H1 (cell line): ENCODE measurements at regions not wholly inside any gene's neighbourhood (a gene's known extent, or its start where the extent isn't known, plus 50 kb on each side); places are given as distances from the start of the nearest gene placed in this dataset.

Source experiments
- CTCF ChIA-PET: fragments of 300-600 bp; sonication (Branson Sonifier 250); formaldehyde crosslinking; loops from one replicate; lab custom pipeline; 2021; ENCODE audit not compliant: partially characterized antibody; lab: Charles Lee
- POLR2A ChIA-PET: fragments of 300-600 bp; sonication (Branson Sonifier 250); formaldehyde crosslinking; loops from one replicate; lab custom pipeline; 2021; ENCODE audit warnings: inconsistent platforms; ENCODE audit not compliant: partially characterized antibody; lab: Charles Lee
- DNase-seq, 2 experiments: peaks; one replicate each; pipeline versions ENCODE4 v3.0.0 to v3.0.0-alpha.2; 2010 to 2022; ENCODE audit warnings: low spot score in 2 of 2, low read depth in 1 of 2, mixed read lengths in 1 of 2
- FAIRE-seq: peaks from 2 replicates; lab custom pipeline; 2011; peaks lifted over from hg19 to GRCh38; lab: Jason Lieb, UNC
- H2AFZ ChIP-seq: 2 replicates; pipeline ENCODE4 v1.8.1; 2012; ENCODE audit warnings: low read length, inconsistent platforms
- H2AK5ac ChIP-seq: 2 replicates; pipeline ENCODE4 v1.6.1; 2013; ENCODE audit warnings: low read depth, low read length
- H2BK120ac ChIP-seq: replicated peaks from 2 replicates; pipeline ENCODE3; 2013; ENCODE audit warnings: low read depth, low read length, inconsistent platforms
- H2BK12ac ChIP-seq: 2 replicates; pipeline ENCODE4 v1.6.1; 2013; ENCODE audit warnings: low read depth, low read length
- H2BK15ac ChIP-seq: 2 replicates; pipeline ENCODE4 v1.6.1; 2013; ENCODE audit warnings: low read length
- H2BK20ac ChIP-seq: 2 replicates; pipeline ENCODE4 v1.6.1; 2013; ENCODE audit warnings: low read length
- H2BK5ac ChIP-seq: 2 replicates; pipeline ENCODE4 v1.6.1; 2013; ENCODE audit warnings: low read depth, low read length
- H3K14ac ChIP-seq: 2 replicates; pipeline ENCODE4 v1.6.1; 2013; ENCODE audit warnings: inconsistent platforms; ENCODE audit not compliant: insufficient read length
- H3K18ac ChIP-seq: 2 replicates; pipeline ENCODE4 v1.6.1; 2013; ENCODE audit warnings: low read length; ENCODE audit errors: extremely low read depth
- H3K23ac ChIP-seq: 2 replicates; pipeline ENCODE4 v1.6.1; 2013; ENCODE audit warnings: inconsistent platforms; ENCODE audit not compliant: insufficient read length
- H3K23me2 ChIP-seq: 2 replicates; pipeline ENCODE4 v1.6.1; 2013; ENCODE audit warnings: low read depth, low read length
- H3K27ac ChIP-seq: 2 replicates; pipeline ENCODE4 v1.6.1; 2011; ENCODE audit warnings: low read depth, low read length, inconsistent platforms
- H3K27me3 ChIP-seq, 4 experiments: replicated peaks in 1 of 4; 1 replicate in 1 of 4; 2 replicates in 3 of 4; pipeline versions ENCODE4 v1.6.1 to v1.8.1; 2011 to 2013; ENCODE audit warnings: low read length in 3 of 4, mild to moderate bottlenecking in 3 of 4, inconsistent platforms in 2 of 4, mixed read lengths in 2 of 4, moderate library complexity in 1 of 4; ENCODE audit not compliant: control insufficient read depth in 3 of 4, insufficient read depth in 3 of 4; ENCODE audit errors: extremely low read depth in 1 of 4
- H3K36me3 ChIP-seq, 4 experiments: 2 replicates each; pipeline versions ENCODE4 v1.6.1 to v1.8.1; 2011 to 2013; ENCODE audit warnings: mild to moderate bottlenecking in 4 of 4, low read length in 3 of 4, moderate library complexity in 2 of 4, control low read depth in 1 of 4, inconsistent platforms in 1 of 4; ENCODE audit not compliant: insufficient read depth in 4 of 4, control insufficient read depth in 2 of 4
- H3K4ac ChIP-seq: replicated peaks from 2 replicates; pipeline ENCODE3; 2013; ENCODE audit warnings: low read length, low read depth, mixed read lengths, inconsistent platforms; ENCODE audit not compliant: insufficient read length
- H3K4me1 ChIP-seq, 4 experiments: replicated peaks in 1 of 4; 1 replicate in 1 of 4; 2 replicates in 3 of 4; pipeline versions ENCODE4 v1.6.1 to v1.8.1; 2011 to 2013; ENCODE audit warnings: low read length in 3 of 4, inconsistent platforms in 2 of 4, mixed read lengths in 1 of 4; ENCODE audit not compliant: insufficient read depth in 4 of 4, control insufficient read depth in 3 of 4
- H3K4me2 ChIP-seq, 2 experiments: 2 replicates each; pipeline versions ENCODE4 v1.6.1 to v1.8.1; 2011 to 2013; ENCODE audit warnings: low read depth in 2 of 2, low read length in 2 of 2, control low read depth in 1 of 2, inconsistent platforms in 1 of 2, mild to moderate bottlenecking in 1 of 2; ENCODE audit not compliant: insufficient read depth in 1 of 2
- H3K4me3 ChIP-seq, 4 experiments: fragments of 200-600, 300-600 bp in 1 of 4; sonication (generic), shearing (Covaris generic), sonication (Bioruptor Twin) in 1 of 4; 2 replicates each; pipeline versions ENCODE4 v1.5.1 to v1.8.1; 2011 to 2016; ENCODE audit warnings: low read length in 4 of 4, low read depth in 3 of 4, control low read depth in 2 of 4, inconsistent platforms in 2 of 4, mild to moderate bottlenecking in 2 of 4, mixed read lengths in 1 of 4, moderate library complexity in 1 of 4; ENCODE audit not compliant: insufficient read depth in 2 of 4; ENCODE audit errors: extremely low read depth in 1 of 4
- H3K56ac ChIP-seq: replicated peaks from 2 replicates; pipeline ENCODE3; 2013; ENCODE audit warnings: low read depth, mild to moderate bottlenecking, mixed read lengths, low read length, inconsistent platforms; ENCODE audit not compliant: insufficient read length
- H3K79me1 ChIP-seq: 2 replicates; pipeline ENCODE4 v1.6.1; 2013; ENCODE audit warnings: low read depth, low read length, control low read depth
- H3K79me2 ChIP-seq, 2 experiments: 2 replicates each; pipeline versions ENCODE4 v1.6.1 to v1.8.1; 2012 to 2013; ENCODE audit warnings: low read length in 2 of 2, mild to moderate bottlenecking in 2 of 2, inconsistent platforms in 1 of 2; ENCODE audit not compliant: insufficient read depth in 2 of 2, control insufficient read depth in 1 of 2
- H3K9ac ChIP-seq, 4 experiments: replicated peaks in 1 of 4; 1 replicate in 1 of 4; 2 replicates in 3 of 4; pipeline versions ENCODE4 v1.6.1 to v1.8.1; 2011 to 2013; ENCODE audit warnings: low read depth in 3 of 4, low read length in 3 of 4, control low read depth in 2 of 4, mild to moderate bottlenecking in 2 of 4, moderate library complexity in 2 of 4, inconsistent platforms in 1 of 4; ENCODE audit errors: extremely low read depth in 1 of 4
- H3K9me3 ChIP-seq, 2 experiments: 2 replicates each; pipeline versions ENCODE4 v1.6.1 to v1.8.1; 2012 to 2013; ENCODE audit warnings: mild to moderate bottlenecking in 2 of 2, moderate library complexity in 2 of 2, control low read depth in 1 of 2, inconsistent platforms in 1 of 2, low read depth in 1 of 2, low read length in 1 of 2, mixed read lengths in 1 of 2; ENCODE audit not compliant: insufficient read depth in 2 of 2
- H4K20me1 ChIP-seq, 2 experiments: replicated peaks in 1 of 2; 2 replicates each; pipeline versions ENCODE3 to v1.8.1; 2011 to 2013; ENCODE audit warnings: inconsistent platforms in 2 of 2, low read length in 2 of 2, mild to moderate bottlenecking in 1 of 2; ENCODE audit not compliant: insufficient read depth in 2 of 2, control insufficient read depth in 1 of 2
- H4K5ac ChIP-seq: 2 replicates; pipeline ENCODE4 v1.6.1; 2013; ENCODE audit warnings: low read length, low read depth, mixed read lengths, inconsistent platforms; ENCODE audit not compliant: insufficient read length
- H4K8ac ChIP-seq: 2 replicates; pipeline ENCODE4 v1.8.0; 2013; ENCODE audit warnings: mild to moderate bottlenecking, moderate library complexity, low read length, inconsistent platforms; ENCODE audit not compliant: insufficient read depth; ENCODE audit errors: extremely low read depth
- H4K91ac ChIP-seq: replicated peaks from 2 replicates; pipeline ENCODE3; 2013; ENCODE audit warnings: low read length, mixed read lengths, inconsistent platforms; ENCODE audit not compliant: insufficient read length
- CEBPB ChIP-seq: IDR thresholded peaks from 2 replicates; pipeline ENCODE4 v1.6.1; 2012; ENCODE audit warnings: low read depth, low read length
- EGR1 ChIP-seq: IDR thresholded peaks from 2 replicates; pipeline ENCODE4 v1.6.1; 2011; ENCODE audit warnings: low read depth, low read length, borderline replicate concordance
- POU5F1 ChIP-seq: IDR thresholded peaks from 2 replicates; pipeline ENCODE4 v1.6.1; 2011; ENCODE audit warnings: low read depth, mild to moderate bottlenecking, low read length, moderate library complexity
- RXRA ChIP-seq: IDR thresholded peaks from 2 replicates; pipeline ENCODE4 v1.6.1; 2011; ENCODE audit warnings: low read depth, mild to moderate bottlenecking, low read length, moderate library complexity; ENCODE audit not compliant: insufficient read depth
- SAP30 ChIP-seq: fragments of 300-600 bp; sonication (generic); IDR thresholded peaks from 2 replicates; pipeline ENCODE4 v1.7.1; 2012; ENCODE audit warnings: low read length, moderate library complexity, mild to moderate bottlenecking, inconsistent platforms; ENCODE audit not compliant: insufficient read depth, insufficient replicate concordance
- SIN3A ChIP-seq, 2 experiments: IDR thresholded peaks in 1 of 2; conservative IDR thresholded peaks in 1 of 2; 2 replicates each; pipeline ENCODE4 v1.6.1; 2011 to 2012; ENCODE audit warnings: low read length in 2 of 2, improper control_type of control experiment in 1 of 2, low read depth in 1 of 2, mild to moderate bottlenecking in 1 of 2
- SIRT6 ChIP-seq: IDR thresholded peaks from one replicate; pipeline ENCODE4 v1.7.1; 2012; ENCODE audit warnings: low read length, inconsistent platforms
- SIX5 ChIP-seq: IDR thresholded peaks from 2 replicates; pipeline ENCODE4 v1.6.1; 2011; ENCODE audit warnings: mild to moderate bottlenecking, low read depth, low read length
- SP2 ChIP-seq: IDR thresholded peaks from 2 replicates; pipeline ENCODE4 v1.6.1; 2012; ENCODE audit warnings: mild to moderate bottlenecking, low read length, inconsistent platforms
- SP4 ChIP-seq: IDR thresholded peaks from 2 replicates; pipeline ENCODE4 v1.6.1; 2012; ENCODE audit warnings: low read length, inconsistent platforms
- TAF7 ChIP-seq: optimal IDR thresholded peaks from 2 replicates; pipeline ENCODE3; 2011; ENCODE audit warnings: low read depth, mild to moderate bottlenecking, inconsistent platforms, low read length, moderate library complexity, borderline replicate concordance
- TEAD4 ChIP-seq: IDR thresholded peaks from 2 replicates; pipeline ENCODE4 v1.6.1; 2012; ENCODE audit warnings: low read depth, low read length, inconsistent platforms, mixed read lengths
- WGBS, 2 experiments: shearing (Covaris generic) in 1 of 2; methylation state at CpG; one replicate each; pipeline versions ENCODE4 v1.1.6 to v1.1.7; 2013 to 2015; ENCODE audit warnings: low lambda C conversion rate in 2 of 2, mixed read lengths in 2 of 2, inconsistent platforms in 1 of 2, low coverage in 1 of 2, missing lambda C conversion rate in 1 of 2; ENCODE audit not compliant: insufficient replicate concordance in 2 of 2, insufficient coverage in 1 of 2, insufficient read length in 1 of 2; ENCODE audit errors: extremely low coverage in 1 of 2, missing lambda C conversion rate in 1 of 2; 5-methylcytosine and 5-hydroxymethylcytosine counted together
- TF ChIP-seq, protein P1 (sequence below): IDR thresholded peaks from 2 replicates; pipeline ENCODE4 v1.6.1; 2011; ENCODE audit warnings: low read depth, mild to moderate bottlenecking, low read length; ENCODE audit not compliant: insufficient read depth

DNA sequence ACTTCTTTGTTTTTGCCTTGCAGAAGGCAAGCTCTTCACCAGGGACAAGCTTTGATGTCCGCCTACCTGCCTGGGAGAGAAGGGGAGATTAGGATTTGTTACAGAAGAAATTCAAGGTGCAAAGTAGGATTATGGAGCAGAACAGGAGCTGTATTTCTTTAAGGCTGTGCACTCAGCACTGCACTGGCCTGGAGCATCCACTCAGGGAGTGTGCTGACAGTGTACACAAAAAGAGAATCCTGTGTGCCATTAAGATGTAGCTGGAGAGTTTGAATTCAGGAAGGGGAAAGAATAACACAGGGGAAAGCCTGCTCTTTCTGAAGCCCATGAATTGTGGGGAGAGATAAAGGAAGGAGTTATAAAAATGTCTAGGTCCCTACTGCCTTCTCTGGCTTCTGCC is 137.7 kb upstream of the ETS2 start:
- POLR2A ChIA-PET: no interaction called here
- no peak overlapping the region for H4K8ac ChIP-seq
- H3K79me1 ChIP-seq: no peaks in the 10 kb centered on the region
- H3K4me3 ChIP-seq: no peak overlapping the region
- H3K56ac ChIP-seq: no peak overlapping the region
- no peak overlapping the region for H2AK5ac ChIP-seq
- H3K27me3 ChIP-seq: no peaks in the 10 kb centered on the region
- H3K36me3 ChIP-seq: no peaks in the 10 kb centered on the region
- CTCF ChIA-PET: interaction anchor here (0.7 to 2.0 kb wide), 6 partner anchors 10 to 469 kb away, joined by 3 to 11 read pairs (median 6); no protein-coding TSS in a partner anchor
- peaks cover 3 to 6% (median 4%) of the 10 kb centered on the region in 4 experiments; a peak in 6 of 7 replicates for H3K4me1 ChIP-seq
- no peak overlapping the region for H2AFZ ChIP-seq
- no peak overlapping the region for H3K9ac ChIP-seq
- no peak overlapping the region for H3K4me2 ChIP-seq
- no peak overlapping the region for H4K91ac ChIP-seq
- H3K27ac ChIP-seq: no peak overlapping the region
- WGBS, 2 experiments: 88% methylated on average over 1 of the region's 1 CpG; no CpG with 5 or more reads in 1 of the 2 experiments
- no peak overlapping the region for H3K18ac ChIP-seq
- no peak overlapping the region for H3K23ac ChIP-seq
- H4K20me1 ChIP-seq: no peaks in the 10 kb centered on the region
- FAIRE-seq (no peak), DNase-seq (no peak)
- no peaks in the 10 kb centered on the region for H3K9me3 ChIP-seq
- H2BK15ac ChIP-seq: no peak overlapping the region
- no peak overlapping the region for H4K5ac ChIP-seq
- H2BK12ac ChIP-seq: no peak overlapping the region
- no peak overlapping the region for H3K14ac ChIP-seq
- no peak overlapping the region for H3K4ac ChIP-seq
- H2BK120ac ChIP-seq: no peak overlapping the region
- no peak overlapping the region for H2BK20ac ChIP-seq
- no peaks in the 10 kb centered on the region for H3K79me2 ChIP-seq
- no peaks in the 10 kb centered on the region; the same call in 1 of the 2 replicates for H3K23me2 ChIP-seq
- H2BK5ac ChIP-seq: no peak overlapping the region
- no peak for TF ChIP-seq SP4
- TF ChIP-seq RXRA: no peak
- TF ChIP-seq CEBPB: no peak
- no peak for TF ChIP-seq EGR1
- no peak for TF ChIP-seq SIX5
- no peak for TF ChIP-seq TAF7
- TF ChIP-seq, protein P1, sequence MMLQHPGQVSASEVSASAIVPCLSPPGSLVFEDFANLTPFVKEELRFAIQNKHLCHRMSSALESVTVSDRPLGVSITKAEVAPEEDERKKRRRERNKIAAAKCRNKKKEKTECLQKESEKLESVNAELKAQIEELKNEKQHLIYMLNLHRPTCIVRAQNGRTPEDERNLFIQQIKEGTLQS: no peak
- no peak for TF ChIP-seq SIRT6
- no peak for TF ChIP-seq POU5F1
- TF ChIP-seq SIN3A (conservative IDR thresholded peaks at IDR 0.05 in 1 of 2, IDR thresholded peaks at IDR 0.05 in 1 of 2; ENCODE audit: low read depth in 1 of 2, low read length in 2 of 2): no peak
- no peak for TF ChIP-seq TEAD4
- TF ChIP-seq SAP30: no peak
- TF ChIP-seq SP2: no peak
